ENCODE measurements at regions not wholly inside any gene's neighbourhood (a gene's known extent, or its start where the extent isn't known, plus 50 kb on each side); places are given as distances from the start of the nearest gene placed in this dataset.

DNA sequence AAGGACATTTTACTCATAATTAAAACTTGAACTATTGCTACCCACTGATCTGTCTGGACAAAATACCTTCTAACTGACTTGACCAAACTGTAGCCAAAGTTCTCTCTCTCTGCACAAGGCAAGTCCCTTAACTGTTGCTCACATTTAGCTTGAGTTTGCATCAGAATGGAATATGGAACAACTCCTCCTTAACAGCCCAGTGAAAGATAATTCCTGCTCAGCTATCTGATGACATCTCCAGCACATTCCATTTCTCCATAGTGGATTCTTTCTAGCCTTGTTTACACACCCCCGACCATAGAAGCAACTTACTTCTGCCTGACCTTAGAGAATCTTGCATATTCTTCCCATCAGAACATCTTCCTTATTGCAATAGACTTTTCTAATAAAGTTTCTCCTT, 317.2 kb upstream of the CDH2 start:
- Mint-ChIP-seq H3K27me3 (ENCODE audit: low read depth) (no peaks in the 10 kb centered on the region), H3K36me3 (ENCODE audit: low read depth) (peaks cover 2% of the 10 kb centered on the region), H3K9me3 (ENCODE audit: low read depth) (peaks cover 4% of the 10 kb centered on the region), H3K4me1 (ENCODE audit: low read depth) (peaks cover 4% of the 10 kb centered on the region), H3K27ac (ENCODE audit: unreplicated experiment) (no peak overlapping the region), H3K4me3 (ENCODE audit: unreplicated experiment) (no peak overlapping the region)
- DNase-seq (ENCODE audit: low spot score): no peak
- TF ChIP-seq, protein P1, sequence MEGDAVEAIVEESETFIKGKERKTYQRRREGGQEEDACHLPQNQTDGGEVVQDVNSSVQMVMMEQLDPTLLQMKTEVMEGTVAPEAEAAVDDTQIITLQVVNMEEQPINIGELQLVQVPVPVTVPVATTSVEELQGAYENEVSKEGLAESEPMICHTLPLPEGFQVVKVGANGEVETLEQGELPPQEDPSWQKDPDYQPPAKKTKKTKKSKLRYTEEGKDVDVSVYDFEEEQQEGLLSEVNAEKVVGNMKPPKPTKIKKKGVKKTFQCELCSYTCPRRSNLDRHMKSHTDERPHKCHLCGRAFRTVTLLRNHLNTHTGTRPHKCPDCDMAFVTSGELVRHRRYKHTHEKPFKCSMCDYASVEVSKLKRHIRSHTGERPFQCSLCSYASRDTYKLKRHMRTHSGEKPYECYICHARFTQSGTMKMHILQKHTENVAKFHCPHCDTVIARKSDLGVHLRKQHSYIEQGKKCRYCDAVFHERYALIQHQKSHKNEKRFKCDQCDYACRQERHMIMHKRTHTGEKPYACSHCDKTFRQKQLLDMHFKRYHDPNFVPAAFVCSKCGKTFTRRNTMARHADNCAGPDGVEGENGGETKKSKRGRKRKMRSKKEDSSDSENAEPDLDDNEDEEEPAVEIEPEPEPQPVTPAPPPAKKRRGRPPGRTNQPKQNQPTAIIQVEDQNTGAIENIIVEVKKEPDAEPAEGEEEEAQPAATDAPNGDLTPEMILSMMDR (IDR thresholded peaks at IDR 0.05): no peak

GRCh38 chr18:28485918-28486317, 309.0 kb upstream of the CDH2 start:
- peaks cover 3% of the 10 kb centered on the region for H3K9me3 Mint-ChIP-seq (ENCODE audit: low read depth)
- no peaks in the 10 kb centered on the region for H3K4me1 Mint-ChIP-seq (ENCODE audit: low read depth)
- no peak overlapping the region for H3K27ac Mint-ChIP-seq (ENCODE audit: unreplicated experiment)
- DNase-seq (ENCODE audit: low spot score): no peak
- H3K4me3 Mint-ChIP-seq (ENCODE audit: unreplicated experiment): no peak overlapping the region
- TF ChIP-seq, protein P1 (IDR thresholded peaks at IDR 0.05): no peak
- H3K27me3 Mint-ChIP-seq (ENCODE audit: low read depth): no peaks in the 10 kb centered on the region
- no peaks in the 10 kb centered on the region for H3K36me3 Mint-ChIP-seq (ENCODE audit: low read depth)

GRCh38 chr18:28485210-28485801, 308.4 kb upstream of the CDH2 start:
- Mint-ChIP-seq H3K27ac (ENCODE audit: unreplicated experiment) (no peak overlapping the region), H3K27me3 (ENCODE audit: low read depth) (no peaks in the 10 kb centered on the region), H3K4me3 (ENCODE audit: unreplicated experiment) (no peak overlapping the region), H3K36me3 (ENCODE audit: low read depth) (no peaks in the 10 kb centered on the region), H3K9me3 (ENCODE audit: low read depth) (peaks cover 3% of the 10 kb centered on the region), H3K4me1 (ENCODE audit: low read depth) (no peaks in the 10 kb centered on the region)
- TF ChIP-seq, protein P1 (IDR thresholded peaks at IDR 0.05): peak; percentile 36
- no peak for DNase-seq (ENCODE audit: low spot score)

DNA sequence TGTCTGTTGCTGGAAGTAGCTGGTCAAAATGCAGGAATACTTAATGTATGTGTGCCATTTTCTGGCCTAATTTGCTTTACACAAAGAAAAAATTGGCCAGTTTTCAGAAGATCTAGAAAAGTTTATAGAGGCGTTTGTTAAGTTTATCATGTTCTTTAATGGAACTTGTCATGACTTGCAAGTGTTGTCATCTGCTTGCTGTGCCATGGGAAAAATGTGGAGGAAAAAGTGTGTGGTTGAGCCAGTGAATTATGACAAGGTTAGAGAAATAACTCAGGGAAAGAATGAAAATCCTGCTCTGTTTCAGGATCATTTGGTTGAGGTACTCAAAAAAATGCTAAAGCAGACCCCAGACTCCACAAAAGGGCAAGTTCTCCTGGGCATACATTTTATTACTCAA, 301.6 kb upstream of the CDH2 start:
- Mint-ChIP-seq H3K27ac (ENCODE audit: unreplicated experiment) (no peak overlapping the region), H3K27me3 (ENCODE audit: low read depth) (peaks cover 2% of the 10 kb centered on the region), H3K4me1 (ENCODE audit: low read depth) (no peaks in the 10 kb centered on the region), H3K4me3 (ENCODE audit: unreplicated experiment) (no peak overlapping the region), H3K36me3 (ENCODE audit: low read depth) (no peaks in the 10 kb centered on the region), H3K9me3 (ENCODE audit: low read depth) (peaks cover 7% of the 10 kb centered on the region)
- TF ChIP-seq, protein P1 (IDR thresholded peaks at IDR 0.05): no peak
- no peak for DNase-seq (ENCODE audit: low spot score)

- no peak for DNase-seq (ENCODE audit: low spot score)
- Mint-ChIP-seq H3K4me3 (ENCODE audit: unreplicated experiment) (no peak overlapping the region), H3K4me1 (ENCODE audit: low read depth) (no peaks in the 10 kb centered on the region), H3K27me3 (ENCODE audit: low read depth) (peaks cover 2% of the 10 kb centered on the region), H3K36me3 (ENCODE audit: low read depth) (peaks cover 3% of the 10 kb centered on the region), H3K9me3 (ENCODE audit: low read depth) (peaks cover 12% of the 10 kb centered on the region), H3K27ac (ENCODE audit: unreplicated experiment) (no peak overlapping the region)
- TF ChIP-seq, protein P1 (IDR thresholded peaks at IDR 0.05): no peak
Observed at GRCh38 chr18:28476302-28476701, 299.4 kb upstream of the CDH2 start.
